ENCODE measurements at regions not wholly inside any gene's neighbourhood (a gene's known extent, or its start where the extent isn't known, plus 50 kb on each side); places are given as distances from the start of the nearest gene placed in this dataset.

DNA sequence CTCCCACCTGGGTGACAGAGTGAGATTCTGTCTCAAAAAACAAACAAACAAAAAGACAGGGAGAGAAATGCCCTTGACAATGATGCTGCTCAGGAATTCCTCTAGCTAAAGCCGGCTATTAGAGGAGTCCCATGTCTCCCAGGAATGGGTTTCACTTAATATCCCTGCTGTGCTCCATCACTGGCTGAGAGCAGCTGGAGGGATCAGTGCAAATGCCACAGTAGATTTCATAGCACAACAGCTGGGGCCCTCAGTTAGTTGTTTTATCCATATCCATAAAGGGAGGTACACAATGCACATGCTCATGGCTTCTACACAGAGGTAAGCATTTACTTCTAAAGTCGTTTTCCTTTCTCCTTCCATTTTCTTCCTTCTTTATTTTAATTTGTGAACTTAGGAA, 742.0 kb upstream of the POU3F2 start:
- Histone ChIP-seq H3K9me3 (ENCODE audit: insufficient read depth in 2 of 2, low read depth in 1 of 2, low read length in 1 of 2) (peaks cover 0 to 13% of the 10 kb centered on the region in 2 experiments; a peak in 2 of 4 replicates), H3K9ac (replicated peaks in 1 of 4; ENCODE audit: extremely low read depth in 1 of 4, low read depth in 3 of 4, low read length in 3 of 4) (no peak overlapping the region), H4K91ac (replicated peaks; ENCODE audit: insufficient read length, low read length) (no peak overlapping the region), H3K18ac (ENCODE audit: extremely low read depth, low read length) (no peak overlapping the region), H3K4me1 (replicated peaks in 1 of 4; ENCODE audit: control insufficient read depth in 3 of 4, insufficient read depth in 4 of 4, low read length in 3 of 4) (no peaks in the 10 kb centered on the region), H2BK5ac (ENCODE audit: low read depth, low read length) (no peak overlapping the region), H3K14ac (ENCODE audit: insufficient read length) (no peak overlapping the region), H3K27ac (ENCODE audit: low read depth, low read length) (no peak overlapping the region), H3K36me3 (ENCODE audit: control insufficient read depth in 2 of 4, insufficient read depth in 4 of 4, low read length in 3 of 4) (no peaks in the 10 kb centered on the region), H3K79me1 (ENCODE audit: low read depth, low read length) (no peaks in the 10 kb centered on the region), H2AFZ (ENCODE audit: low read length) (no peak overlapping the region), H3K27me3 (replicated peaks in 1 of 4; ENCODE audit: control insufficient read depth in 3 of 4, extremely low read depth in 1 of 4, insufficient read depth in 3 of 4, low read length in 3 of 4) (no peaks in the 10 kb centered on the region), H2BK120ac (replicated peaks; ENCODE audit: low read depth, low read length) (no peak overlapping the region), H4K5ac (ENCODE audit: insufficient read length, low read depth, low read length) (no peak overlapping the region), H2BK20ac (ENCODE audit: low read length) (no peak overlapping the region), H2BK15ac (ENCODE audit: low read length) (no peak overlapping the region), H3K23ac (ENCODE audit: insufficient read length) (no peak overlapping the region), H3K4me2 (ENCODE audit: insufficient read depth in 1 of 2, low read depth in 2 of 2, low read length in 2 of 2) (no peak overlapping the region), H3K79me2 (ENCODE audit: control insufficient read depth in 1 of 2, insufficient read depth in 2 of 2, low read length in 2 of 2) (no peaks in the 10 kb centered on the region), H3K4me3 (ENCODE audit: extremely low read depth in 1 of 4, insufficient read depth in 2 of 4, low read depth in 3 of 4, low read length in 4 of 4) (no peak overlapping the region), H3K4ac (replicated peaks; ENCODE audit: insufficient read length, low read depth, low read length) (no peak overlapping the region), H4K20me1 (replicated peaks in 1 of 2; ENCODE audit: control insufficient read depth in 1 of 2, insufficient read depth in 2 of 2, low read length in 2 of 2) (no peaks in the 10 kb centered on the region), H4K8ac (ENCODE audit: extremely low read depth, insufficient read depth, low read length) (no peak overlapping the region), H3K56ac (replicated peaks; ENCODE audit: insufficient read length, low read depth, low read length) (no peak overlapping the region), H2BK12ac (ENCODE audit: low read depth, low read length) (no peak overlapping the region), H2AK5ac (ENCODE audit: low read depth, low read length) (no peak overlapping the region), H3K23me2 (ENCODE audit: low read depth, low read length) (no peaks in the 10 kb centered on the region)
- no peak for FAIRE-seq
- CTCF ChIA-PET (ENCODE audit: partially characterized antibody) = no interaction called here
- 86% methylated on average over 2 of the region's 2 CpGs; no CpG with 5 or more reads in 1 of the 2 experiments for WGBS, 2 experiments (ENCODE audit: extremely low coverage in 1 of 2, insufficient coverage in 1 of 2, insufficient read length in 1 of 2, insufficient replicate concordance in 2 of 2, low coverage in 1 of 2, low lambda C conversion rate in 2 of 2, missing lambda C conversion rate in 1 of 2)
- POLR2A ChIA-PET (ENCODE audit: partially characterized antibody) = no interaction called here
- DNase-seq (ENCODE audit: low read depth in 1 of 2, low spot score in 2 of 2) = no peak
- TF ChIP-seq EGR1 (IDR thresholded peaks at IDR 0.05; ENCODE audit: borderline replicate concordance, low read depth, low read length) (no peak), POLR2AphosphoS5 (IDR thresholded peaks at IDR 0.05; ENCODE audit: low read depth, low read length) (no peak), CHD1 (IDR thresholded peaks at IDR 0.05; ENCODE audit: low read depth, low read length) (no peak), SAP30 (IDR thresholded peaks at IDR 0.05; ENCODE audit: insufficient read depth, insufficient replicate concordance, low read length) (no peak), POU5F1 (IDR thresholded peaks at IDR 0.05; ENCODE audit: low read depth, low read length) (no peak), NRF1 (IDR thresholded peaks at IDR 0.05; ENCODE audit: low read depth, low read length) (no peak), JUN (IDR thresholded peaks at IDR 0.05; ENCODE audit: low read depth, low read length) (no peak), SUZ12 (IDR thresholded peaks at IDR 0.05; ENCODE audit: low read length) (no peak), RNF2 (IDR thresholded peaks at IDR 0.05; ENCODE audit: borderline replicate concordance, low read depth, low read length, missing control alignments, poor library complexity, severe bottlenecking) (no peak), YY1 (IDR thresholded peaks at IDR 0.05; ENCODE audit: low read depth, low read length) (no peak)
- TF ChIP-seq, protein P1, sequence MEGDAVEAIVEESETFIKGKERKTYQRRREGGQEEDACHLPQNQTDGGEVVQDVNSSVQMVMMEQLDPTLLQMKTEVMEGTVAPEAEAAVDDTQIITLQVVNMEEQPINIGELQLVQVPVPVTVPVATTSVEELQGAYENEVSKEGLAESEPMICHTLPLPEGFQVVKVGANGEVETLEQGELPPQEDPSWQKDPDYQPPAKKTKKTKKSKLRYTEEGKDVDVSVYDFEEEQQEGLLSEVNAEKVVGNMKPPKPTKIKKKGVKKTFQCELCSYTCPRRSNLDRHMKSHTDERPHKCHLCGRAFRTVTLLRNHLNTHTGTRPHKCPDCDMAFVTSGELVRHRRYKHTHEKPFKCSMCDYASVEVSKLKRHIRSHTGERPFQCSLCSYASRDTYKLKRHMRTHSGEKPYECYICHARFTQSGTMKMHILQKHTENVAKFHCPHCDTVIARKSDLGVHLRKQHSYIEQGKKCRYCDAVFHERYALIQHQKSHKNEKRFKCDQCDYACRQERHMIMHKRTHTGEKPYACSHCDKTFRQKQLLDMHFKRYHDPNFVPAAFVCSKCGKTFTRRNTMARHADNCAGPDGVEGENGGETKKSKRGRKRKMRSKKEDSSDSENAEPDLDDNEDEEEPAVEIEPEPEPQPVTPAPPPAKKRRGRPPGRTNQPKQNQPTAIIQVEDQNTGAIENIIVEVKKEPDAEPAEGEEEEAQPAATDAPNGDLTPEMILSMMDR (IDR thresholded peaks at IDR 0.05; ENCODE audit: control extremely low read depth in 1 of 3, insufficient read depth in 1 of 3, low read depth in 1 of 3, low read length in 3 of 3) = no peak
- TF ChIP-seq, protein P2, sequence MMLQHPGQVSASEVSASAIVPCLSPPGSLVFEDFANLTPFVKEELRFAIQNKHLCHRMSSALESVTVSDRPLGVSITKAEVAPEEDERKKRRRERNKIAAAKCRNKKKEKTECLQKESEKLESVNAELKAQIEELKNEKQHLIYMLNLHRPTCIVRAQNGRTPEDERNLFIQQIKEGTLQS (IDR thresholded peaks at IDR 0.05; ENCODE audit: insufficient read depth, low read depth, low read length) = no peak
